DMS153 treated with DMSO at 0.1 percent for 48 hours (cell line): ENCODE measurements at regions not wholly inside any gene's neighbourhood (a gene's known extent, or its start where the extent isn't known, plus 50 kb on each side); places are given as distances from the start of the nearest gene placed in this dataset.

Experiments used
- DNase-seq: peaks from one replicate; lab custom pipeline; 2025; ENCODE audit not compliant: unreplicated experiment; lab: John Stamatoyannopoulos, UW

GRCh38 chr6:6781172-6781872 is 192.8 kb downstream of the LY86 start:
- no peak for DNase-seq

GRCh38 chr6:6781873-6782227 is 193.3 kb downstream of the LY86 start:
- no peak for DNase-seq

- no peak for DNase-seq
Measured at GRCh38 chr6:6783721-6784120, 195.2 kb downstream of the LY86 start.

- no peak for DNase-seq
Measured at GRCh38 chr6:6784514-6785162, 196.1 kb downstream of the LY86 start.

GRCh38 chr6:6785163-6785521 is 196.6 kb downstream of the LY86 start:
- DNase-seq, result no peak

GRCh38 chr6:6788394-6789032 is 200.0 kb downstream of the LY86 start:
- peak; percentile 16 for DNase-seq

GRCh38 chr6:6790393-6790792 is 201.9 kb downstream of the LY86 start:
- DNase-seq, result no peak

- DNase-seq, result no peak
Measured at GRCh38 chr6:6790891-6791290, 202.4 kb downstream of the LY86 start.

- no peak for DNase-seq
Measured at GRCh38 chr6:6793388-6794250, 205.1 kb downstream of the LY86 start.

- no peak for DNase-seq
Measured at GRCh38 chr6:6795393-6795792, 206.9 kb downstream of the LY86 start.

GRCh38 chr6:6796818-6797217 is 208.3 kb downstream of the LY86 start:
- no peak for DNase-seq

GRCh38 chr6:6798448-6798860 is 209.9 kb downstream of the LY86 start:
- no peak for DNase-seq

- DNase-seq, result no peak
Measured at GRCh38 chr6:6801005-6801335, 212.4 kb downstream of the LY86 start.

GRCh38 chr6:6801635-6802218 is 213.2 kb downstream of the LY86 start:
- DNase-seq, result no peak

GRCh38 chr6:6803180-6803977 is 214.9 kb downstream of the LY86 start:
- DNase-seq, result no peak

- DNase-seq, result no peak
Measured at GRCh38 chr6:6804843-6805615, 216.5 kb downstream of the LY86 start.

GRCh38 chr6:6806844-6807518 is 218.5 kb downstream of the LY86 start:
- no peak for DNase-seq

GRCh38 chr6:6808343-6808742 is 219.8 kb downstream of the LY86 start:
- DNase-seq, result no peak

GRCh38 chr6:6808915-6809314 is 220.4 kb downstream of the LY86 start:
- no peak for DNase-seq
